SK-N-MC (cell line): ENCODE measurements at regions not wholly inside any gene's neighbourhood (a gene's known extent, or its start where the extent isn't known, plus 50 kb on each side); places are given as distances from the start of the nearest gene placed in this dataset.

Experiments used
- DNase-seq: peaks from one replicate; pipeline ENCODE4 v3.0.0-alpha.2; 2011; ENCODE audit warnings: low read depth, low spot score
- H3K27ac ChIP-seq: fragments of 200-600 bp; sonication (generic); 2 replicates; pipeline ENCODE4 v1.5.1; 2016; ENCODE audit warnings: mixed run types
- H3K36me3 ChIP-seq: fragments of 200-600 bp; sonication (generic); 2 replicates; pipeline ENCODE4 v1.6.1; 2017; ENCODE audit warnings: antibody characterized with exemption, low read length, mixed read lengths; ENCODE audit not compliant: insufficient read depth
- H3K4me3 ChIP-seq: fragments of 200-600 bp; sonication (generic); 2 replicates; pipeline ENCODE4 v1.5.1; 2016
- H3K9ac ChIP-seq: fragments of 200-600 bp; sonication (generic); 2 replicates; pipeline ENCODE4 v1.8.0; 2017; ENCODE audit warnings: mixed run types, mixed read lengths; ENCODE audit not compliant: insufficient read length
- H3K9me3 ChIP-seq: fragments of 200-600 bp; sonication (generic); 2 replicates; pipeline ENCODE4 v1.6.1; 2017; ENCODE audit warnings: low read depth, mild to moderate bottlenecking, antibody characterized with exemption, low read length, moderate library complexity, mixed read lengths
- EZH2 ChIP-seq: fragments of 200-600 bp; sonication (generic); IDR thresholded peaks from one replicate; pipeline ENCODE4 v1.6.1; 2017; ENCODE audit warnings: antibody characterized with exemption
- FOXP2 ChIP-seq: optimal IDR thresholded peaks from 2 replicates; pipeline ENCODE3; 2011; ENCODE audit warnings: mild to moderate bottlenecking, moderate library complexity; ENCODE audit not compliant: insufficient read depth; ENCODE audit errors: extremely low read length, control extremely low read depth
- POLR2AphosphoS5 ChIP-seq: IDR thresholded peaks from 2 replicates; pipeline ENCODE4 v1.6.1; 2012; ENCODE audit warnings: mild to moderate bottlenecking, low read depth, low read length, borderline replicate concordance

GRCh38 chr12:125454291-125454690, 389.1 kb downstream of the AACS start:
- Histone ChIP-seq H3K27ac (no peak overlapping the region; the same call in 1 of the 2 replicates), H3K36me3 (peaks cover 46% of the 10 kb centered on the region), H3K9me3 (0 out of 2 replicates have a peak, but pooled peaks cover 8% of the 10 kb centered on the region), H3K4me3 (no peak overlapping the region), H3K9ac (no peak overlapping the region)
- TF ChIP-seq FOXP2: no peak
- no peak for TF ChIP-seq EZH2
- no peak for TF ChIP-seq POLR2AphosphoS5
- DNase-seq: no peak

DNA sequence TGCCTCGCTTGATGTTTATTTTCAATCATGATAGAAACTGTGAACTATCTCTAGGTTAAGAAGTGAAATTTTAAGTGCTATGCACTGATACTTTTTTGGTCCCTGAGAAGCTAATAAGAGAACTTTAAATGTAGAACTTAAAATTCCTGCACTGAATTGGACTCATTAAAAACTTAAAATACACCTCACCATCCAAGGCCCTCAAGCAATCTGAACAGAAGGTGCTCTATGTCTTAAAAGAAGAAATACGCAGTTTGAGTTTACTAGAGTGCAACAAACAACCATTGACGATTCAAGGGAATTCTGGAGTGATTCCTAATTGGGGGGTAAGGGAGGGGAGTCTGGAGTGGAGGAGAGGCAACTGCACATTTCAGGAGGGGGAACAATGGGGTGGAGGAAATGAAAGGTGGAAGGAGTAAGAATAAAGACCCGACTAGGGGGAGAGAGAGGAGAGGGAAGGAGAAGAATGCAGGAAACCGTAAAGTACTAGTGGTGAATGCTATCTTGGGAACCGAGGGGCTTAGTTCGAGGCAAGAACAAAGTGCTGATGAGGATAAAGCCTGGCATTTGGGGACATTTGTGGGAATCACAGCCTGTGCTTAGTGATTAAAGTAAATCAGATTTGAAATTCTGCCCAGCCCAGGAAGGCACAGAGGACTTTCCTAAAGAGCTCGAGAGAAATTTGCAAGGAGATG, 389.7 kb downstream of the AACS start:
- TF ChIP-seq POLR2AphosphoS5: no peak
- TF ChIP-seq FOXP2: no peak
- no peak for TF ChIP-seq EZH2
- no peak for DNase-seq
- Histone ChIP-seq H3K9ac (peak overlapping the region; percentile 43), H3K27ac (peak overlapping the region; percentile 20), H3K4me3 (no peak overlapping the region), H3K9me3 (0 out of 2 replicates have a peak, but pooled peaks cover 5% of the 10 kb centered on the region), H3K36me3 (peaks cover 39% of the 10 kb centered on the region)

DNA sequence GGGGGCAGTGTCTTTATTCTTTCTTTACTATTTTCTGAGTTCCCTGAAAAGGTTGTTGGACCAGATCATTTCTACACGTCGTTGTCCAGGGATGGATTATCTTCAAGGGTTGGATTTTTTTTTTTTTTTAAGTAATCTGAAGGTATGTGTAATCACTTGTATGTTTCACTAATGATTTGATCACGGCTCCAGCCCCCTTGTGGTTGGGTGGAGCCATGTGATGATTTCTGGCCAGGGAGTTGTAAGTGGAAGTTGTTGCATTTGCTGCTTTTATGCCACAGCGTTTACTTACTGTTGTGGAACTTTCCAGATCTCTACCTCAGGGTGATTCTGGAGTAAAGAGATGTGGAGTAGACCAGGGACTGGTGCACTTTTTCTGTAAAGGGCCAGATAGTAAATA, 390.3 kb downstream of the AACS start:
- peaks cover 33% of the 10 kb centered on the region for H3K36me3 ChIP-seq
- DNase-seq: no peak
- peak overlapping the region; percentile 20 for H3K27ac ChIP-seq
- H3K9me3 ChIP-seq: 0 out of 2 replicates have a peak, but pooled peaks cover 5% of the 10 kb centered on the region
- H3K4me3 ChIP-seq: no peak overlapping the region
- H3K9ac ChIP-seq: no peak overlapping the region
- no peak for TF ChIP-seq EZH2
- TF ChIP-seq POLR2AphosphoS5: no peak
- no peak for TF ChIP-seq FOXP2

DNA sequence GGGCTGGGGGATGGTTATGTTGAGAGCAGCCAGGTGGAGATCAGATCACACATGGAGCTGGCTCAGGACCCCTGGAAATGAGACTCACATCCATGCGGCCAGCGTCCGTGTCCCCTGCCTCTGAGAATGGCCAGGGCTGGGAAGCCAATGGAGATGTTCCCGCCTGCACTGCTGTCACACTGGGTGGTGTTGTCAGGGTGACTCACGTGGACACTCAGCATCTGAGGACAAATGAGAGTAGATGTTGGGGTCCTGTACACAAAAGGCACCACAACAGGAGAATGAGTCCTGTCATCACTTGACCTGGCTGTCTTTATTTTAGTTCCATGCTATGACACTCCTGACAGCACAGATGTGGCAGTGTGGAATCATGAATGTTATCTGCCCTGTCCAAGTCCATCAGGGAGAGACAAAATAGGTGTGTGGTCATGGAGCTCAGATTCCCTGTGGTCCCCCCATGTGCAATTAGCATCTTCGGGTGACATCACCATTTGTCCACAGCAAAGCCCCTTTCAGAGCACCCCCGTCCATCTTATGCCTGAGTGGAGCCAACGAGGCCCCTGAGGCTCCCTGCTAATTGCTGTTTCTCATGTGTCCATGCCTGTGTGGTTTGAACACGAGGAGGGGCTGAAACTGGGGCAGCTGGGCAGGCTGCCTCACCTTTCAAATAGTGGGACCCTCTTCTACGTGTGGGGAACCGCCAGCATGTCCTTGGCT, 393.5 kb downstream of the AACS start:
- peaks cover 15% of the 10 kb centered on the region; the same call in 1 of the 2 replicates for H3K36me3 ChIP-seq
- H3K9me3 ChIP-seq: no peaks in the 10 kb centered on the region
- DNase-seq: no peak
- TF ChIP-seq POLR2AphosphoS5 (no peak), EZH2 (no peak)
- H3K9ac ChIP-seq: no peak overlapping the region
- H3K4me3 ChIP-seq: no peak overlapping the region
- H3K27ac ChIP-seq: no peak overlapping the region

GRCh38 chr12:125461831-125462230, 396.6 kb downstream of the AACS start:
- no peak for DNase-seq
- no peak overlapping the region for H3K9ac ChIP-seq
- H3K4me3 ChIP-seq: no peak overlapping the region
- H3K36me3 ChIP-seq: peaks cover 7% of the 10 kb centered on the region; the same call in 1 of the 2 replicates
- H3K9me3 ChIP-seq: no peaks in the 10 kb centered on the region
- no peak overlapping the region for H3K27ac ChIP-seq
- TF ChIP-seq POLR2AphosphoS5: no peak
- no peak for TF ChIP-seq EZH2
- TF ChIP-seq FOXP2: no peak

DNA sequence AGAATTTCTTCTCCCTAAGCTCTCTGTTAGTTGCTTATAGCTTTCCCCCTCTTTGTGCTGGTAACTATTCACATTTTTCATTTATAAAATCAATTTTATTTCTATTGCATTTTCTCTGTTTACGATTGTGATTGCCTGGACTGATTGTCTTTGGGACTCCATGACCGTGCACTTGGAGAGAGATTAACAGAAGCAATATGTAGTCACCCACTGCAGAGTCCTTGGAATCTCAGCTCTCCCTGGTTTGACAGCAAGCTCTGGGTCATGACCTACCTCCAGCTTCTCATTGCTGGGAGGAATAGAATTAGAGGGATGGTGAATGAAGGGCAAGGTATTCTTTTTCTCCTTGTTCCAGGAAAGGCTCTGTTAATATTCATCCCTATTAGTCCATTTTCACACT, 398.2 kb downstream of the AACS start:
- Histone ChIP-seq H3K4me3 (no peak overlapping the region), H3K9me3 (no peaks in the 10 kb centered on the region), H3K27ac (no peak overlapping the region), H3K36me3 (no peaks in the 10 kb centered on the region; the same call in 1 of the 2 replicates), H3K9ac (no peak overlapping the region)
- TF ChIP-seq FOXP2 (no peak), EZH2 (no peak), POLR2AphosphoS5 (no peak)
- no peak for DNase-seq

GRCh38 chr12:125467363-125467762, 402.1 kb downstream of the AACS start:
- no peak for DNase-seq
- H3K9me3 ChIP-seq: no peaks in the 10 kb centered on the region
- TF ChIP-seq POLR2AphosphoS5 (no peak), EZH2 (no peak), FOXP2 (no peak)
- no peak overlapping the region for H3K4me3 ChIP-seq
- H3K27ac ChIP-seq: no peak overlapping the region
- H3K36me3 ChIP-seq: peaks cover 3% of the 10 kb centered on the region; the same call in 1 of the 2 replicates
- no peak overlapping the region for H3K9ac ChIP-seq

- H3K36me3 ChIP-seq: peaks cover 3% of the 10 kb centered on the region; the same call in 1 of the 2 replicates
- TF ChIP-seq POLR2AphosphoS5 (no peak), EZH2 (no peak), FOXP2 (no peak)
- H3K4me3 ChIP-seq: no peak overlapping the region
- H3K27ac ChIP-seq: no peak overlapping the region
- H3K9me3 ChIP-seq: no peaks in the 10 kb centered on the region
- H3K9ac ChIP-seq: no peak overlapping the region
- DNase-seq: no peak
Observed at GRCh38 chr12:125469683-125470082, 404.4 kb downstream of the AACS start.
